ENCODE measurements at regions not wholly inside any gene's neighbourhood (a gene's known extent, or its start where the extent isn't known, plus 50 kb on each side); places are given as distances from the start of the nearest gene placed in this dataset.
"Not testable (repeated sequence)": the region's sequence is repeated elsewhere in the genome, so short reads cannot be mapped to it uniquely, and the experiment has no call there.

DNA sequence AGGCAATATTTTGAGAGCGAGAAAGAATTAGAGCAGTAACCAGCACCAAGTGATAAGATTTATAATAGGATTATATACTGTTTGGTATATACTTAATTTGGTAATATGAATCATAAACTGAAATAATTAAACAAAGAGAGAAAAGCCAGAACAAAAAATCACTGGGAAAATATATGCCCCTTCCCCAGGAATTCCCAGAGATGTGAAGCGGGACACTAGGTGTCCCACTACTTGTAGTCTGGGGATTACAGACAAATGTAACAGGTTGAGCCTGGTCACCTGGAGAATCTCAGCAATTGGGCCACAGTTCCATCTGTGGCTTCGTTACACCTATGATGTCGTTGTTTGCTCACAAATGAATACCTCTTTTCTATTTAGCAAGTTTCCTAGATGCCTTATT is 256.1 kb upstream of the CHAC2 start:
- H3K27me3 ChIP-seq (ENCODE audit: control insufficient read depth, insufficient read depth, low read length) = no peaks in the 10 kb centered on the region
- no peak overlapping the region for H3K27ac ChIP-seq (ENCODE audit: low read length)
- no peaks in the 10 kb centered on the region for H3K9me3 ChIP-seq (ENCODE audit: control insufficient read depth, low read depth, low read length)
- no peak overlapping the region for H3K9ac ChIP-seq (ENCODE audit: low read length)
- H3K4me1 ChIP-seq (ENCODE audit: control insufficient read depth, low read depth, low read length) = peaks cover 4% of the 10 kb centered on the region
- H3K4me3 ChIP-seq (ENCODE audit: low read length) = no peak overlapping the region
- no peaks in the 10 kb centered on the region for H3K36me3 ChIP-seq (ENCODE audit: control insufficient read depth, low read depth, low read length)

- H3K27ac ChIP-seq (ENCODE audit: low read length) = no peak overlapping the region
- H3K4me1 ChIP-seq (ENCODE audit: control insufficient read depth, low read depth, low read length) = peaks cover 4% of the 10 kb centered on the region
- no peak overlapping the region for H3K4me3 ChIP-seq (ENCODE audit: low read length)
- no peaks in the 10 kb centered on the region for H3K27me3 ChIP-seq (ENCODE audit: control insufficient read depth, insufficient read depth, low read length)
- no peaks in the 10 kb centered on the region for H3K36me3 ChIP-seq (ENCODE audit: control insufficient read depth, low read depth, low read length)
- H3K9me3 ChIP-seq (ENCODE audit: control insufficient read depth, low read depth, low read length) = no peaks in the 10 kb centered on the region
- no peak overlapping the region for H3K9ac ChIP-seq (ENCODE audit: low read length)
These were observed 257.2 kb upstream of the CHAC2 start for GRCh38 chr2:53510401-53510800.

GRCh38 chr2:53509831-53510388 is 257.7 kb upstream of the CHAC2 start:
- Histone ChIP-seq H3K36me3 (ENCODE audit: control insufficient read depth, low read depth, low read length) (no peaks in the 10 kb centered on the region), H3K4me3 (ENCODE audit: low read length) (no peak overlapping the region), H3K27me3 (ENCODE audit: control insufficient read depth, insufficient read depth, low read length) (no peaks in the 10 kb centered on the region), H3K9ac (ENCODE audit: low read length) (no peak overlapping the region), H3K27ac (ENCODE audit: low read length) (no peak overlapping the region), H3K4me1 (ENCODE audit: control insufficient read depth, low read depth, low read length) (peaks cover 5% of the 10 kb centered on the region), H3K9me3 (ENCODE audit: control insufficient read depth, low read depth, low read length) (no peaks in the 10 kb centered on the region)

GRCh38 chr2:53508667-53509066 is 258.9 kb upstream of the CHAC2 start:
- H3K9me3 ChIP-seq (ENCODE audit: control insufficient read depth, low read depth, low read length) = no peaks in the 10 kb centered on the region
- no peak overlapping the region for H3K4me3 ChIP-seq (ENCODE audit: low read length)
- no peak overlapping the region for H3K27ac ChIP-seq (ENCODE audit: low read length)
- no peak overlapping the region for H3K9ac ChIP-seq (ENCODE audit: low read length)
- no peaks in the 10 kb centered on the region for H3K27me3 ChIP-seq (ENCODE audit: control insufficient read depth, insufficient read depth, low read length)
- H3K4me1 ChIP-seq (ENCODE audit: control insufficient read depth, low read depth, low read length) = peaks cover 12% of the 10 kb centered on the region
- no peaks in the 10 kb centered on the region for H3K36me3 ChIP-seq (ENCODE audit: control insufficient read depth, low read depth, low read length)

- not testable (repeated sequence) for H3K27me3 ChIP-seq (ENCODE audit: control insufficient read depth, insufficient read depth, low read length); H3K36me3 ChIP-seq (ENCODE audit: control insufficient read depth, low read depth, low read length); H3K9ac ChIP-seq (ENCODE audit: low read length); H3K9me3 ChIP-seq (ENCODE audit: control insufficient read depth, low read depth, low read length); H3K4me3 ChIP-seq (ENCODE audit: low read length); H3K27ac ChIP-seq (ENCODE audit: low read length)
- peaks cover 12% of the 10 kb centered on the region for H3K4me1 ChIP-seq (ENCODE audit: control insufficient read depth, low read depth, low read length)
These were observed 260.5 kb upstream of the CHAC2 start for GRCh38 chr2:53507070-53507469.

- peaks cover 12% of the 10 kb centered on the region for H3K4me1 ChIP-seq (ENCODE audit: control insufficient read depth, low read depth, low read length)
- no peaks in the 10 kb centered on the region for H3K36me3 ChIP-seq (ENCODE audit: control insufficient read depth, low read depth, low read length)
- H3K27me3 ChIP-seq (ENCODE audit: control insufficient read depth, insufficient read depth, low read length) = no peaks in the 10 kb centered on the region
- no peak overlapping the region for H3K27ac ChIP-seq (ENCODE audit: low read length)
- H3K9ac ChIP-seq (ENCODE audit: low read length) = no peak overlapping the region
- no peaks in the 10 kb centered on the region for H3K9me3 ChIP-seq (ENCODE audit: control insufficient read depth, low read depth, low read length)
- H3K4me3 ChIP-seq (ENCODE audit: low read length) = no peak overlapping the region
These were observed 261.8 kb upstream of the CHAC2 start for GRCh38 chr2:53505826-53506225.

DNA sequence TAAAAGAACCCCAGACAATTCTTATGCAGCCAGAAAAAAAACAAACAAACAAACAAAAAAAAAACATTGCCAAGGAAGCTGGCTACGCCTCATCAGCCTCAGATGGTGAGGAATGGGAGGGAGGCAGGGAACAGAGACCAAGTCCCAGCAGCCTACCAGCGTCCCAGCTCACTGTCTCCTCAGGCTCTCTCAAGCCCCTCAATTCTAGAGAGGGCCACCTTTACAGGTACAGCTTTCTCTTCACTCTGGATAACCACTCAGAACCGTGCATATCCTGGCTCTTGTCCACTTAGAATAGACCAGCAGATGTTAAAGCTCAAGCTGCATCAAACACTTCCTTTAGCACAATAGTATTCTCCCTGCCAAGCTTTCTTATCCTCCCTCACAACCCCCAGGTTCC is 263.1 kb upstream of the CHAC2 start:
- peaks cover 8% of the 10 kb centered on the region for H3K4me1 ChIP-seq (ENCODE audit: control insufficient read depth, low read depth, low read length)
- H3K27ac ChIP-seq (ENCODE audit: low read length) = no peak overlapping the region
- H3K36me3 ChIP-seq (ENCODE audit: control insufficient read depth, low read depth, low read length) = no peaks in the 10 kb centered on the region
- H3K27me3 ChIP-seq (ENCODE audit: control insufficient read depth, insufficient read depth, low read length) = no peaks in the 10 kb centered on the region
- H3K4me3 ChIP-seq (ENCODE audit: low read length) = no peak overlapping the region
- H3K9me3 ChIP-seq (ENCODE audit: control insufficient read depth, low read depth, low read length) = no peaks in the 10 kb centered on the region
- H3K9ac ChIP-seq (ENCODE audit: low read length) = no peak overlapping the region

- Histone ChIP-seq H3K36me3 (ENCODE audit: control insufficient read depth, low read depth, low read length) (no peaks in the 10 kb centered on the region), H3K4me3 (ENCODE audit: low read length) (no peak overlapping the region), H3K4me1 (ENCODE audit: control insufficient read depth, low read depth, low read length) (peaks cover 8% of the 10 kb centered on the region), H3K9me3 (ENCODE audit: control insufficient read depth, low read depth, low read length) (no peaks in the 10 kb centered on the region), H3K27me3 (ENCODE audit: control insufficient read depth, insufficient read depth, low read length) (no peaks in the 10 kb centered on the region), H3K27ac (ENCODE audit: low read length) (no peak overlapping the region), H3K9ac (ENCODE audit: low read length) (no peak overlapping the region)
These were observed 267.4 kb upstream of the CHAC2 start for GRCh38 chr2:53500181-53500580.

GRCh38 chr2:53498210-53498609 is 269.4 kb upstream of the CHAC2 start:
- H3K9ac ChIP-seq (ENCODE audit: low read length) = no peak overlapping the region
- no peak overlapping the region for H3K27ac ChIP-seq (ENCODE audit: low read length)

DNA sequence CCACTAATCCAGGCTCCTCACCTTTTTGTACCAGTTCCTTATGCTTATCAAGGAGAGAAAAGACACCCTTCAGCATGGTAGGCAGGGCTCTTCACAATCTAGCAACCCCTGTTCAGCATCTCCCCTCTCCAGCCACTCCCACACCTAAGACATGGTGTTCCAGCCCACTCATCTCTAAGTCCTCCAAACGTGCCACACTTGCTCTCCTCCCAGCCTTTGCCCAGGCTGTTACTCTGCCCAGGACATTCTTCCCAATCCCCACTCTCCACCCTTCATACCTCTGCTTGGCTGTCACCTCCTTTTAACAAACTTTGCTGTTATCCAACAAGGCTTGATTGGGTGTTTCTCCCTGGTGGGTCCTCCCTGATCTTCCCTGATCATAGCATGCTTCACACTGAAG is 270.6 kb upstream of the CHAC2 start:
- Histone ChIP-seq H3K4me3 (ENCODE audit: low read length) (no peak overlapping the region), H3K36me3 (ENCODE audit: control insufficient read depth, low read depth, low read length) (no peaks in the 10 kb centered on the region), H3K27me3 (ENCODE audit: control insufficient read depth, insufficient read depth, low read length) (no peaks in the 10 kb centered on the region), H3K9ac (ENCODE audit: low read length) (no peak overlapping the region), H3K27ac (ENCODE audit: low read length) (no peak overlapping the region), H3K4me1 (ENCODE audit: control insufficient read depth, low read depth, low read length) (no peaks in the 10 kb centered on the region), H3K9me3 (ENCODE audit: control insufficient read depth, low read depth, low read length) (no peaks in the 10 kb centered on the region)

More at GRCh38 chr2:53498210-53498609, 269.4 kb upstream of the CHAC2 start:
- Histone ChIP-seq H3K4me1 (ENCODE audit: control insufficient read depth, low read depth, low read length) (no peaks in the 10 kb centered on the region), H3K4me3 (ENCODE audit: low read length) (no peak overlapping the region), H3K27me3 (ENCODE audit: control insufficient read depth, insufficient read depth, low read length) (no peaks in the 10 kb centered on the region), H3K36me3 (ENCODE audit: control insufficient read depth, low read depth, low read length) (no peaks in the 10 kb centered on the region), H3K9me3 (ENCODE audit: control insufficient read depth, low read depth, low read length) (no peaks in the 10 kb centered on the region)

GRCh38 chr2:53493210-53493609 is 274.4 kb upstream of the CHAC2 start:
- H3K9me3 ChIP-seq (ENCODE audit: control insufficient read depth, low read depth, low read length) = no peaks in the 10 kb centered on the region
- H3K27me3 ChIP-seq (ENCODE audit: control insufficient read depth, insufficient read depth, low read length) = no peaks in the 10 kb centered on the region
- H3K36me3 ChIP-seq (ENCODE audit: control insufficient read depth, low read depth, low read length) = no peaks in the 10 kb centered on the region

GRCh38 chr2:53490659-53491058 is 276.9 kb upstream of the CHAC2 start:
- no peaks in the 10 kb centered on the region for H3K36me3 ChIP-seq (ENCODE audit: control insufficient read depth, low read depth, low read length)
- H3K4me3 ChIP-seq (ENCODE audit: low read length) = no peak overlapping the region
- H3K27me3 ChIP-seq (ENCODE audit: control insufficient read depth, insufficient read depth, low read length) = no peaks in the 10 kb centered on the region
- H3K9ac ChIP-seq (ENCODE audit: low read length) = no peak overlapping the region
- H3K4me1 ChIP-seq (ENCODE audit: control insufficient read depth, low read depth, low read length) = no peaks in the 10 kb centered on the region
- H3K27ac ChIP-seq (ENCODE audit: low read length) = no peak overlapping the region
- no peaks in the 10 kb centered on the region for H3K9me3 ChIP-seq (ENCODE audit: control insufficient read depth, low read depth, low read length)

More at GRCh38 chr2:53493210-53493609, 274.4 kb upstream of the CHAC2 start:
- no peak overlapping the region for H3K9ac ChIP-seq (ENCODE audit: low read length)
- no peak overlapping the region for H3K4me3 ChIP-seq (ENCODE audit: low read length)
- H3K4me1 ChIP-seq (ENCODE audit: control insufficient read depth, low read depth, low read length) = no peaks in the 10 kb centered on the region
- no peak overlapping the region for H3K27ac ChIP-seq (ENCODE audit: low read length)
